Stimulated activated CD4-positive, alpha-beta T cell treated with anti-CD3 and anti-CD28 coated beads, Interleukin-1b, Interleukin-23, amount 100 ng/mL, for 1 hour (primary cell): ENCODE measurements at regions not wholly inside any gene's neighbourhood (a gene's known extent, or its start where the extent isn't known, plus 50 kb on each side); places are given as distances from the start of the nearest gene placed in this dataset.
"Not testable (repeated sequence)": the region's sequence is repeated elsewhere in the genome, so short reads cannot be mapped to it uniquely, and the experiment has no call there.

Experiments
- DNase-seq, 2 donors: peaks; one replicate each; pipeline ENCODE4 v3.0.0-alpha.2; 2020; ENCODE audit warnings: low read depth in 2 of 2

DNA sequence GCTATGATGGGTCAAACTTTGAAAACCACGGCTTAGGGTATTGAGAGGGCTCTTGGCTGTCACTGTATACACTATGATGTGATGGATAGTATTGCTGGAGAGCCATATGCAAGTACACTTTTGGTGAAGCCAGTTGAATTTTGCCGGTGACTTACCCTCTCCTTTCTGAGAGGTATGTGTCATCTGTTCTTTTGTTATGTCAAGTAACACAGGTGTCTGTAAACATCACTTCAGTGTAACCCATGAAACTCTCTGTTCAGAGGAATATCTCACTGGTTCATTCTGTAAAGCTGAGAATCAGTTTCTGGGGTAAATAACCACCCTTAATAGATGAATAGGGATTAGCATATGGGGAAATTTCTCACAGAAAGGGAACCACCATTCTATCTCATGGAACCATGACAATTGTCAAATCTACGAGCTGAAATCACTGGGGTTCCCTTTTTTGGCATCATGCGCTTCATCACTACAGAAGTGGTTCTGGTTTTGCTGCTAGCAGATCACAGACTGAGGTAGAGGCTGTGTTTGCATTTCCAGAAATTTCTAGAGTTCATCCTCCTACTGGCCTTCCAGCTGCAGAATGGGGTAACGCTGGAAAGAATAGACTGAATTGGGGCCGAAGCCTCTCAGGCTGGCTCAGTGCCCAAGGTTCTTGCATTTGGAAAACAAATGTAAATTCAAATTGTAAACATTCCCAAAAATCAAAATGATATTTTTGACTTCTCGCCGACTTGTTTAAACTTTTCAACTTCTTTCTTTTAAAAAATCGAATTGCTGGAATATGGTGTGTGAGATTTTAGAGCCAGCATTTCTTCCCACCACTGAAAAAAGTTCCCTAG is 83.3 kb upstream of the CREB5 start:
- no peak for DNase-seq

DNA sequence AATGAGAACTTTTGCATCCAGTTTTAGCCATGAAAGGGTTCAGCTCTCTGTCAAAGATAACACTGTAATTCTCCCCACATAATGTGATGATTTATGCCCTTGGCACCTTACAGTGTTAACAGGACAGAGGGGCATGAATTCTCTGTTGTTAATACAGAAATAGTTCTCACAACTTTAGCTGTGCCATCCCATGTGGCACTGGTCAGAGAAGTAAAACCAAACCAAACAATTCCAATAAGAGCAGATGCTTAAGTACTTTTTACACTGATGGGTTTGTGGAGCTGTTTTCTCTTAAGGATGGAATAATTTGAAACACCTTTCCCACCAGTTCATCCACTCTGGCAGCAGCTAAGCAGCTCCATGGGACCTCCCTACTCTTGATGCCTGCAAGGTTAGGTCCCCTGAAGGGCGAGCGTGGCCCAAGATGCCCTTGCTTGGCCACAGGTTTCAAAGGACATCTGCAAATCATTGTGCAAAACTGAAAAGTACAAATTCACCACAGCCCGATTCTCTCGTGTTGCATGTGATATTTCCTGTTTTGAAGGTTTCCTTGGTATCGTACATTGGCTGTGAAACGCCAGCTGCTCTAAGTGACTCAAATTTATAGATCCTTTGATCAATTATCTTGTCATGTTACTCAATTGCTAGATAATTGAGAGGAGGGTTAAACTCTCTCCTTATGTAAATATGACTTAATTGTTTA is 82.5 kb upstream of the CREB5 start:
- DNase-seq = no peak

- no peak for DNase-seq
Observed at GRCh38 chr7:28330384-28331070, 81.8 kb upstream of the CREB5 start.

- no peak for DNase-seq
Observed at GRCh38 chr7:28332046-28332445, 80.3 kb upstream of the CREB5 start.

GRCh38 chr7:28333548-28333947 is 78.8 kb upstream of the CREB5 start:
- DNase-seq = not testable (repeated sequence)

- DNase-seq = no peak
Observed at GRCh38 chr7:28336806-28337205, 75.5 kb upstream of the CREB5 start.

DNA sequence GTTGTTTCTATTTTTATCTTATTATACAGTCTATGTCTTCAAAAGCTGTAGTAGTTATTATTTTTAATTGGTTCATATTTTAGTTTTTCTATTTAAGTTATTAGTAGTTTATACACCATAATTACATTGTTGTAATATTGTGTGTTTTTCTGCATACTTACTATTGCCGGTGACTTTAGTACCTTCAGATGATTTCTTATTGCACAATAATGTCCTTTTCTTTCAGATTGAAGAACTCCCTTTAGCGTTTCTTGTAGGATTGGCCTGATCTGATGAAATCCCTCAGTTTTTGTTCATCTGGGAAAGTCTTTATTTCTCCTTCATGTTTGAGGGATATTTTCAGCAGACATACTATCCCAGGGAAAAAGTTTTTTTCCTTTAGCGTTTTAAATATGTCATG is 74.3 kb upstream of the CREB5 start:
- DNase-seq = no peak

DNA sequence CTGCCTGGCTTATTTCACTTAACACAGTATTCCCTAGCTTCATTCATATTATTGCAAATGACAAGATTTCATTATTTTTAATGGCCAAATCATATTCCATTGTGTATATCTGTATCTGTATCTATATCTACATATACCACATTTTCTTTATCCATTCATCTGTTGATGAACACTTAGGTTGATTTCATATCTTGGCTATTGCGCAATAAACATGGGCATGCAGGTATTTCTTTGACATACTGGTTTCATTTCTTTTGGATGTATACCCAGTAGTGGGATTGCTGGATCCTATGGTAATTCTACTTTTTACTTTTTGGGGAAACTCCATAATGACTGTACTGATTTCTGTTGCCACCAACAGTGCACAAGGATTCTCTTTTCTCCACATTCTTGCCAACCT is 68.9 kb upstream of the CREB5 start:
- no peak for DNase-seq

- no peak for DNase-seq
Observed at GRCh38 chr7:28346256-28346655, 66.1 kb upstream of the CREB5 start.

DNA sequence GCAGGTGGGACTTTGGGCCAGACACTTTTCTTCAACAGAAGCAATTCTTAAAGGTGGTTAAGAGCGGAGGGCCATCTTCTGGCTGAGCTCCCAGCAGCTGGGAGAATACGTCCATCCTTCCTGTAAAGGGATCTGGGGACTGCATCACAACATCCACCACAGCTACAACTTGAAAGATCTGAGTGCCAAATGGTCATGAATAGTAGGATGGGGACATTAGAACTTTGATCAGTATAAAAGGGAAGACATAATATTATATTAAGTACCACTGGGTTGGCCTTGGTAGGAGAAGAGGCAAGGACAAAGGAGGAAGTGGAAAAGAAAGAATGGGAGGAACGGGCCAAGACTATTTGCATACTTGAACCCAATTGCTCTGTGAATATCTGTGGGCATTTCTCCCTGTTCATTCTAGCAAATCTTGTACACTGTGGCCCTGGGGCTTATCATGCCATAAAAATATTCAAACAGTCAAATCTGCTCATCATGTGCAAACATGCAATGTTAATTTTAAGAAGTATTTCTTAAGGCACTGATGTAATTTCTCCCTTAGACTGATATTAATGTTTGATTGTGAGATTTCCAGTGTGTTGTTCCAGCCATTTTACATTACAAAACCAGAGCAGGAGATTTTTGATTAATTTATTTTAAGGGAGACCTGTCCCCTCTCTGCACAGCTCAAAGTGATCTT is 65.5 kb upstream of the CREB5 start:
- DNase-seq = no peak

DNA sequence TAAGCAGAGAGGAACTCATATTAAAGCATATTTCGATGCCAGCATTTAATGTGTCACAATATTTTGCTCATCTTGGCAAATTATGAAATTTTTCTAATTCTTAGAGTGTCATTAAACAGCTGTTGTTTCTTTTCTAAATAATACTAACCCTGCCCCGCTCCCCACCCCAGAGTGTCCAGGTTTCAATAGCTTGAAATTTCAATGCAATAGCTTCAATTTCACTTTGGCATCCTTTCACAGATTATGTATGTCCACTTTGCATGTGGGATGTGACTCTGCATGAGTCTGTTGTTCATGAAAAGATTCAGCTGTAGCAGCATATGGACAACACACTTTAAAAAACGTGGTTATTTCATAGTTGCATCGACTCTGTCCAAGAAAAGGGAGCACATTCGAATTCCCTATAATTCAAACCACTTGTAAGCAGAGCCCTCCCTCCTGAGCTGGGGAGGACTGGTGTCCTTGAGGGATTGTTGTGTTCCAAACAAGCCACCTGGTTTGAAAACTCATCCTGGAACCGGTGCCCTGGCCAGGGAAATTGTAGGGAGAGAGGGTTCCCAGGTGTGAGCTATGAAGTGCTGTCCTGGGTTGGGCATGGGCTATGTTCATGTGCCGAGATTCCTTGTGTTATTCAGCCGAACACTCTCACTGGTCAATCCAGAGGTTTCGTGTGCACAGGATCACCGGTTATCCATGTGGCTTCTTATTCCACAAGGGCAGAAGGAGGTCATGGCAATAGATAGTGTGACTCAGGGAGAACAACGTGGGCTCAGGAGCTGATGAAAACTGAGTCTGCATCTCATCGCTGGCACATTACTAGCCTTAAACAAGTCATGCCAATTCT is 64.6 kb upstream of the CREB5 start:
- DNase-seq = no peak

- DNase-seq = no peak
Observed at GRCh38 chr7:28348636-28349035, 63.7 kb upstream of the CREB5 start.

DNA sequence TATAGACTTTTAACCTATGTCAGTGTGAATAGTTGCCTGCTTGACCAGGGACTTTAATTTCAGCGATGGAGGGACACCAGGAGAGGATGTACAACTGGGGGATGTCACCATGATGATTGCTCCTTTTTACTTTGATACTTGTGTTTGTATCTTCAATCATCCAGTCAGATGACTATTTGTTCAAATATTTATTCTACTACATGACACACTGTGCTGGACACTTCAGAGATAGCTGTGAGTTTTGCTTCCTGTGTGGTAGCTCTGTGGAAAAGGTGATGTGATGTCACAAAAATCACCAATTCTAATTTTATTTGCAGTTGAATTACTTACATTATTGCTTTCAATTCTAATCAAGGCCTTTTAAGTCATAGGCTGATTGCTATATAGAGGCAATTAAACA is 62.7 kb upstream of the CREB5 start:
- DNase-seq = no peak

DNA sequence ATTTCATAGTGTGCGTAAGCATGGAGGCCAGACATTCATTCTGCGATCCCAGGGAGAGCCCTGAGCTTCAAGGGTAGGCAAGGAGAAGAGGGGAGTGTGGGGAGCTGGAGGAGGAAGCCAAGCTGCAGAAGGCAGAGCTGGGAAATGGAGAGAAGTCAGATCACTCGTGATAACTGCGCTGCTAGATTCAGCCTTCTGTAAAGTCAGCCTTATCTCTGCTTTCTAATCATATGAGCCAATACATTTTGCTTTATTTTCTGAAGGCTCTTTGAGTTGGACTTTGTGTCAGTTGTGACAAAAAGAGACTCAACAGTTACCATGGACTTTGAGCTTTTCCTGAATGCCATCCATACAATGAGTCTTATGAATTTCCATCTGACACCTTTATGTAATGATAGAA is 61.7 kb upstream of the CREB5 start:
- DNase-seq = no peak

DNA sequence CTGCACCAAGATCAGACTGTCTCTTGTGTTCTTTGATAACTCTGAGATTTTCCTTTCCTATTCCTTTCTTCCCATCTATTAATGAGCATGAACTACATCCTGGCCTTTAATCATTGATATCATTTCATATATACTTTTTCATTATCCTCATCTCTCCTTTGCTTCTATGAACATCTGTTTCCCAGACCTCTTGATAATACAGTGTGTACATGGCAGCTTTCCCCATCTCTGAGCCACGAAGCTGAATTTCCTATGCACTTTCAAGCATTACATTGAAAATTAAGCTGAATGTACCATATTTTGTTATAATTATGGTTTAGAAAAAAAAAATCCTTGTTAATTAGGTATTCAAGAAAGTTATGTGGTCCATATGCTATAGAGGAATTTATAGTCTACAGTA is 60.9 kb upstream of the CREB5 start:
- no peak for DNase-seq

DNA sequence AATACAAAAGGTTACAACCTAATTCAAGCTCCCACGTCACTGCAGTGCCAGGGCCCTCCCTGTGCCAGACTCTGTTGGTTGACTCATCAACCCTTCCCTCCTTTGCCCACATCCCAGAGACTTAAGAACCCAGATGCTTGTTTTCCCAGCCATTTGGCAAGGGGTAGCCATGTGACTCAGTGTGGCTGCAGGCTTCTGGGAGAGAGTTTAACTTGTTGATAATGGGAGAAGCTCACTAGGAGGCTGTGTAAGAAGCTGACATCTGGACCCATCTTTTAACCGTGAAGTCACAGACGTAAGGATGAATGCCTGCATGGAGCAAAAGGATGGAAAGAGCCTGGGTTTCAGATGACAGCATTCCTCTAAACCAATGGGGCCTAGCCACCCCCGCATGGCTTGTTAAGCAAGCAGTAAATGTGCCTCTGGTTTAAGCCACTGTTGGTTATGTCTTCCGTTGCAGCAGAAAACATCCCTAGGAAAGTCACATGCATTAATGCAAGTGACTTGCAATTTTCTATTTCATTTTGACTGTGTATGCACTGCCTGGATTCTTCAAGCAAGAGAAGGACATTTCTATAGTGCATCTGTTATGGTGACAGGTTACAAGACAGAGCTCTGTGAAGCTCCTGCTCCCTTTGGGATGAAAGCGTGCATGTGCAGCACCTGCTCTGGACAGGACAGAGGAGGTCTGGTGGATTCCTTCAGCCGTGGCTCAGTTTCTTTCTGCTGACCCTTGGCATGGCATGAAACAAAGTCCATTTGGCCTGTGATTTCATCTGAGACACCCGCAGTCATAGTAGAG is 57.5 kb upstream of the CREB5 start:
- DNase-seq = no peak

GRCh38 chr7:28355635-28356319 is 56.5 kb upstream of the CREB5 start:
- no peak for DNase-seq

DNA sequence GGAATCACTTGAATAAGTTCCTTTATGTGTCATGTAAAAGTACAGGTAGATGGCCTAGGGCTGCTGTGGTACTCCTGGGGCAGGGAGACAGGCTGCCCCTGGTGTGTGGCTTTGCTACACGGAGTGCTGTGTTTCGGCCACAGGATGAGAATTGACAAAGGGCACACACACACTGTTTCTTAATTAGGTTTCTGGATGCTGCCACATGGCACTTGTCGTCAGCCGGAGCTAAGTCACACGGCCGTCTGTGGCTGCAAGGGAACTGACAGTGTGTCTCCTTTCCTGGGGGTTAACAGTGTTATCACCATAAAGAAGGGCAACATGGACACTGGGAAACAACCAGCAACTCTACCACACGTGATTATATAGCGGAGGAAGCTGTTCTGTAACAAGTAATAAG is 55.7 kb upstream of the CREB5 start:
- no peak for DNase-seq

GRCh38 chr7:28358423-28358868 is 53.9 kb upstream of the CREB5 start:
- no peak for DNase-seq

- DNase-seq = no peak
Observed at GRCh38 chr7:28360739-28361138, 51.6 kb upstream of the CREB5 start.
